Mammary epithelial cell (primary cell): ENCODE measurements at regions not wholly inside any gene's neighbourhood (a gene's known extent, or its start where the extent isn't known, plus 50 kb on each side); places are given as distances from the start of the nearest gene placed in this dataset.

Source experiments
- CTCF ChIP-seq, 2 donors: IDR thresholded peaks in 1 of 2; conservative IDR thresholded peaks in 1 of 2; 2 replicates each; pipeline ENCODE4 v1.5.1; 2011 to 2012; ENCODE audit warnings: inconsistent platforms in 2 of 2, low read length in 2 of 2, mild to moderate bottlenecking in 2 of 2, control low read depth in 1 of 2, low read depth in 1 of 2; ENCODE audit not compliant: insufficient read depth in 1 of 2; ENCODE audit errors: extremely low read depth in 1 of 2
- EZH2 ChIP-seq: IDR thresholded peaks from 2 replicates; pipeline ENCODE4 v1.6.1; 2012; ENCODE audit warnings: low read length, inconsistent platforms, borderline replicate concordance

- no peak for TF ChIP-seq CTCF (conservative IDR thresholded peaks at IDR 0.05 in 1 of 2, IDR thresholded peaks at IDR 0.05 in 1 of 2; ENCODE audit: extremely low read depth in 1 of 2, insufficient read depth in 1 of 2, low read depth in 1 of 2, low read length in 2 of 2)
- TF ChIP-seq EZH2, result no peak
Observed at GRCh38 chr2:85949280-85949679, 60.5 kb upstream of the ST3GAL5 start.
